ENCODE measurements at regions not wholly inside any gene's neighbourhood (a gene's known extent, or its start where the extent isn't known, plus 50 kb on each side); places are given as distances from the start of the nearest gene placed in this dataset.

GRCh38 chr16:74100395-74101326, 196.0 kb upstream of the PSMD7 start:
- ChIA-PET POLR2A (ENCODE audit: unreplicated experiment) (no interaction called here), CTCF (no interaction called here)
- Histone ChIP-seq H2AK5ac (ENCODE audit: low read depth, low read length) (no peak overlapping the region), H3K27me3 (ENCODE audit: control insufficient read depth, insufficient read depth, low read length) (no peaks in the 10 kb centered on the region), H2BK120ac (ENCODE audit: low read depth, low read length) (no peak overlapping the region), H2AFZ (replicated peaks; ENCODE audit: low read length, poor library complexity) (no peak overlapping the region), H3K4me2 (ENCODE audit: low read depth, low read length) (no peak overlapping the region), H3K14ac (replicated peaks; ENCODE audit: low read depth, low read length) (no peak overlapping the region), H3K4me1 (ENCODE audit: control insufficient read depth, insufficient read depth, low read length) (no peaks in the 10 kb centered on the region), H3K36me3 (ENCODE audit: control insufficient read depth, insufficient read depth, low read length) (no peaks in the 10 kb centered on the region), H3K18ac (ENCODE audit: low read depth, low read length) (no peak overlapping the region), H4K8ac (ENCODE audit: low read depth in 2 of 2, low read length in 2 of 2) (no peak overlapping the region), H3K27ac (ENCODE audit: insufficient read depth, low read length) (no peak overlapping the region), H3K4ac (ENCODE audit: low read depth, low read length) (no peak overlapping the region), H3K56ac (ENCODE audit: extremely low read depth, insufficient read depth, low read length) (no peak overlapping the region), H3K9me3 (ENCODE audit: control insufficient read depth, insufficient read depth, low read length) (no peaks in the 10 kb centered on the region), H4K20me1 (ENCODE audit: insufficient read depth, low read length) (no peaks in the 10 kb centered on the region), H2BK5ac (ENCODE audit: low read depth, low read length, poor library complexity, severe bottlenecking) (no peak overlapping the region), H4K91ac (ENCODE audit: insufficient read depth, low read depth, low read length) (no peak overlapping the region), H2BK20ac (ENCODE audit: low read depth, low read length) (no peak overlapping the region), H2AK9ac (replicated peaks; ENCODE audit: low read depth, low read length, poor library complexity) (no peak overlapping the region), H3K9ac (ENCODE audit: low read depth, low read length) (no peak overlapping the region), H3K9me1 (ENCODE audit: insufficient read depth, low read length) (no peaks in the 10 kb centered on the region), H4K5ac (ENCODE audit: low read depth, low read length) (no peak overlapping the region), H3K79me1 (ENCODE audit: low read depth in 1 of 2, low read length in 2 of 2) (no peaks in the 10 kb centered on the region), H3K4me3 (ENCODE audit: insufficient read depth, low read depth, low read length) (no peak overlapping the region), H2BK15ac (ENCODE audit: low read depth, low read length) (no peak overlapping the region), H3K23ac (ENCODE audit: low read depth, low read length) (no peak overlapping the region)
- intact Hi-C loops (cut with micrococcal nuclease) = no loop called here
- BruUV-seq (replicated peaks) = no TSS peak
- in situ Hi-C loops (cut with MboI; ENCODE audit: low sequenced_read_pairs) = no loop called here
- no CpG with 5 or more reads among the region's 7 CpGs for WGBS, 2 experiments (ENCODE audit: extremely low coverage in 2 of 2, insufficient read length in 1 of 2)
- dilution Hi-C loops (cut with HindIII; ENCODE audit: low sequenced_read_pairs, unreplicated experiment) = no loop called here
- TF ChIP-seq RCOR1 (IDR thresholded peaks at IDR 0.05; ENCODE audit: insufficient replicate concordance, low read length) (no peak), POLR2A (IDR thresholded peaks at IDR 0.05; ENCODE audit: low read depth, low read length) (no peak), SMC3 (IDR thresholded peaks at IDR 0.05; ENCODE audit: low read depth, low read length) (no peak), NFE2L2 (IDR thresholded peaks at IDR 0.05; ENCODE audit: low read depth, low read length) (no peak), CEBPB (IDR thresholded peaks at IDR 0.05; ENCODE audit: low read depth, low read length) (no peak), BHLHE40 (IDR thresholded peaks at IDR 0.05; ENCODE audit: low read depth, low read length) (no peak), MAZ (IDR thresholded peaks at IDR 0.05; ENCODE audit: borderline replicate concordance, low read depth, low read length) (no peak), ELK1 (IDR thresholded peaks at IDR 0.05; ENCODE audit: borderline replicate concordance, low read depth, low read length) (no peak), RFX5 (IDR thresholded peaks at IDR 0.05; ENCODE audit: low read depth, low read length) (no peak), FOS (IDR thresholded peaks at IDR 0.05; ENCODE audit: low read depth, low read length) (no peak), CHD1 (IDR thresholded peaks at IDR 0.05; ENCODE audit: low read depth, low read length) (no peak), MXI1 (IDR thresholded peaks at IDR 0.05; ENCODE audit: borderline replicate concordance, low read depth, low read length) (no peak), MAFK (IDR thresholded peaks at IDR 0.05; ENCODE audit: low read depth, low read length) (no peak), USF2 (IDR thresholded peaks at IDR 0.05; ENCODE audit: low read depth, low read length) (no peak), RAD21 (IDR thresholded peaks at IDR 0.05; ENCODE audit: low read length) (no peak)
- DNase-seq (no peak), ATAC-seq (ENCODE audit: low read depth) (no peak)
